IMR-90 (cell line): ENCODE measurements at regions not wholly inside any gene's neighbourhood (a gene's known extent, or its start where the extent isn't known, plus 50 kb on each side); places are given as distances from the start of the nearest gene placed in this dataset.

Experiments used
- BHLHE40 ChIP-seq: fragments of 150-350 bp; IDR thresholded peaks from 2 replicates; pipeline ENCODE4 v1.6.1; 2016; ENCODE audit warnings: mild to moderate bottlenecking, low read depth, low read length
- CTCF ChIP-seq: conservative IDR thresholded peaks from 2 replicates; pipeline ENCODE4 v1.5.1; 2012; ENCODE audit warnings: mild to moderate bottlenecking, low read depth, low read length, improper control_type of control experiment
- MAFK ChIP-seq: IDR thresholded peaks from 2 replicates; pipeline ENCODE4 v1.6.1; 2012; ENCODE audit warnings: low read depth, low read length, improper control_type of control experiment
- MAZ ChIP-seq: IDR thresholded peaks from 2 replicates; pipeline ENCODE4 v1.6.1; 2012; ENCODE audit warnings: low read depth, mild to moderate bottlenecking, low read length, improper control_type of control experiment, moderate library complexity, borderline replicate concordance
- MXI1 ChIP-seq: IDR thresholded peaks from 2 replicates; pipeline ENCODE4 v1.6.1; 2012; ENCODE audit warnings: low read depth, mild to moderate bottlenecking, low read length, moderate library complexity, borderline replicate concordance
- POLR2A ChIP-seq: IDR thresholded peaks from 2 replicates; pipeline ENCODE4 v1.6.1; 2012; ENCODE audit warnings: mild to moderate bottlenecking, low read depth, low read length
- RAD21 ChIP-seq: IDR thresholded peaks from 2 replicates; pipeline ENCODE4 v1.6.1; 2012; ENCODE audit warnings: low read length, improper control_type of control experiment
- RFX5 ChIP-seq: IDR thresholded peaks from 2 replicates; pipeline ENCODE4 v1.8.0; 2012; ENCODE audit warnings: low read depth, mild to moderate bottlenecking, low read length, moderate library complexity
- USF2 ChIP-seq: fragments of 150-350 bp; IDR thresholded peaks from 2 replicates; pipeline ENCODE4 v1.6.1; 2017; ENCODE audit warnings: mild to moderate bottlenecking, antibody characterized with exemption, low read length, low read depth

- TF ChIP-seq MAZ (no peak), MAFK (no peak), MXI1 (no peak), CTCF (no peak), RFX5 (no peak), BHLHE40 (no peak), RAD21 (no peak), POLR2A (no peak), USF2 (no peak)
Measured at GRCh38 chr10:91006752-91007346, 86.0 kb upstream of the ANKRD1 start.
